Ectodermal cell (in vitro differentiated cells): ENCODE measurements at regions not wholly inside any gene's neighbourhood (a gene's known extent, or its start where the extent isn't known, plus 50 kb on each side); places are given as distances from the start of the nearest gene placed in this dataset.
"Not testable (repeated sequence)": the region's sequence is repeated elsewhere in the genome, so short reads cannot be mapped to it uniquely, and the experiment has no call there.

Experiments used
- H3K27ac ChIP-seq: 2 replicates; pipeline ENCODE4 v1.7.0; 2013; ENCODE audit warnings: mild to moderate bottlenecking, low read depth, low read length; ENCODE audit not compliant: insufficient read depth, poor library complexity, severe bottlenecking
- H3K27me3 ChIP-seq: 2 replicates; pipeline ENCODE4 v1.7.0; 2013; ENCODE audit warnings: mild to moderate bottlenecking, low read length; ENCODE audit not compliant: insufficient read depth, control insufficient read depth, poor library complexity, severe bottlenecking
- H3K36me3 ChIP-seq: one replicate; pipeline ENCODE4 v1.7.0; 2013; ENCODE audit warnings: low read length; ENCODE audit not compliant: control insufficient read depth, insufficient read depth
- H3K4me1 ChIP-seq: one replicate; pipeline ENCODE4 v1.7.0; 2013; ENCODE audit warnings: low read length; ENCODE audit not compliant: control insufficient read depth, insufficient read depth
- H3K4me3 ChIP-seq: 2 replicates; pipeline ENCODE4 v1.7.0; 2013; ENCODE audit warnings: low read depth, low read length, control low read depth; ENCODE audit not compliant: insufficient read depth
- H3K9me3 ChIP-seq: 2 replicates; pipeline ENCODE4 v1.7.0; 2013; ENCODE audit warnings: mild to moderate bottlenecking, low read length, moderate library complexity; ENCODE audit not compliant: control insufficient read depth
- WGBS, 2 experiments: methylation state at CpG; one replicate each; pipeline ENCODE4 v1.1.7; 2013; ENCODE audit warnings: missing lambda C conversion rate in 2 of 2; 5-methylcytosine and 5-hydroxymethylcytosine counted together

- WGBS, 2 experiments, result 92 to 93% methylated on average over 4 of the region's 4 CpGs
- Histone ChIP-seq H3K9me3 (no peaks in the 10 kb centered on the region), H3K36me3 (no peaks in the 10 kb centered on the region), H3K27me3 (no peaks in the 10 kb centered on the region), H3K4me1 (peaks cover 8% of the 10 kb centered on the region), H3K27ac (no peak overlapping the region), H3K4me3 (no peak overlapping the region)
These were observed 161.8 kb downstream of the NAA11 start for GRCh38 chr4:79163981-79164490.

GRCh38 chr4:79160962-79161361 lies 164.9 kb downstream of the NAA11 start:
- Histone ChIP-seq H3K36me3 (no peaks in the 10 kb centered on the region), H3K27ac (no peak overlapping the region), H3K27me3 (no peaks in the 10 kb centered on the region), H3K4me3 (no peak overlapping the region), H3K4me1 (peaks cover 8% of the 10 kb centered on the region), H3K9me3 (no peaks in the 10 kb centered on the region)
- WGBS, 2 experiments, result 96 to 97% methylated on average over 2 of the region's 2 CpGs

- H3K27me3 ChIP-seq, H3K9me3 ChIP-seq, H3K4me3 ChIP-seq, H3K36me3 ChIP-seq, H3K4me1 ChIP-seq, H3K27ac ChIP-seq: not testable (repeated sequence)
- WGBS, 2 experiments, result 81 to 98% methylated on average over 2 of the region's 2 CpGs
These were observed 167.2 kb downstream of the NAA11 start for GRCh38 chr4:79158705-79159104.

GRCh38 chr4:79155336-79155735 lies 170.5 kb downstream of the NAA11 start:
- no peak overlapping the region for H3K27ac ChIP-seq
- no peaks in the 10 kb centered on the region for H3K9me3 ChIP-seq
- H3K4me3 ChIP-seq, result no peak overlapping the region
- no peaks in the 10 kb centered on the region for H3K4me1 ChIP-seq
- 92% methylated on average over 2 to 3 of the region's 3 CpGs for WGBS, 2 experiments
- H3K27me3 ChIP-seq, result no peaks in the 10 kb centered on the region
- no peaks in the 10 kb centered on the region for H3K36me3 ChIP-seq

GRCh38 chr4:79150820-79151416 lies 174.9 kb downstream of the NAA11 start:
- Histone ChIP-seq H3K27ac (no peak overlapping the region), H3K4me3 (no peak overlapping the region), H3K36me3 (no peaks in the 10 kb centered on the region), H3K4me1 (no peaks in the 10 kb centered on the region), H3K9me3 (no peaks in the 10 kb centered on the region), H3K27me3 (no peaks in the 10 kb centered on the region)

- H3K36me3 ChIP-seq, result no peaks in the 10 kb centered on the region
- no peaks in the 10 kb centered on the region for H3K27me3 ChIP-seq
- H3K27ac ChIP-seq, result no peak overlapping the region
- WGBS, 2 experiments, result 80 to 100% methylated on average over 1 of the region's 2 CpGs
- H3K4me3 ChIP-seq, result no peak overlapping the region
- no peaks in the 10 kb centered on the region for H3K4me1 ChIP-seq
- no peaks in the 10 kb centered on the region for H3K9me3 ChIP-seq
These were observed 177.5 kb downstream of the NAA11 start for GRCh38 chr4:79148369-79148768.

GRCh38 chr4:79147251-79147650 lies 178.6 kb downstream of the NAA11 start:
- H3K9me3 ChIP-seq, result no peaks in the 10 kb centered on the region
- H3K4me1 ChIP-seq, result no peaks in the 10 kb centered on the region
- no peak overlapping the region for H3K27ac ChIP-seq
- 95 to 100% methylated on average over 1 of the region's 1 CpG for WGBS, 2 experiments
- no peak overlapping the region for H3K4me3 ChIP-seq
- H3K27me3 ChIP-seq, result no peaks in the 10 kb centered on the region
- H3K36me3 ChIP-seq, result no peaks in the 10 kb centered on the region

GRCh38 chr4:79141530-79141929 lies 184.3 kb downstream of the NAA11 start:
- no peak overlapping the region for H3K4me3 ChIP-seq
- no peaks in the 10 kb centered on the region for H3K27me3 ChIP-seq
- WGBS, 2 experiments, result 63 to 68% methylated on average over 3 of the region's 3 CpGs
- H3K9me3 ChIP-seq, result no peaks in the 10 kb centered on the region
- no peaks in the 10 kb centered on the region for H3K4me1 ChIP-seq
- no peak overlapping the region for H3K27ac ChIP-seq
- no peaks in the 10 kb centered on the region for H3K36me3 ChIP-seq

- Histone ChIP-seq H3K4me1 (no peaks in the 10 kb centered on the region), H3K27me3 (no peaks in the 10 kb centered on the region), H3K4me3 (no peak overlapping the region), H3K27ac (no peak overlapping the region), H3K36me3 (no peaks in the 10 kb centered on the region), H3K9me3 (no peaks in the 10 kb centered on the region)
These were observed 191.1 kb downstream of the NAA11 start for GRCh38 chr4:79134767-79135166.

- no peaks in the 10 kb centered on the region for H3K9me3 ChIP-seq
- H3K36me3 ChIP-seq, result no peaks in the 10 kb centered on the region
- 83 to 100% methylated on average over 1 of the region's 1 CpG for WGBS, 2 experiments
- no peaks in the 10 kb centered on the region for H3K4me1 ChIP-seq
- no peak overlapping the region for H3K27ac ChIP-seq
- no peak overlapping the region for H3K4me3 ChIP-seq
- H3K27me3 ChIP-seq, result no peaks in the 10 kb centered on the region
These were observed 193.0 kb downstream of the NAA11 start for GRCh38 chr4:79132826-79133225.

GRCh38 chr4:79121875-79122358 lies 182.7 kb upstream of the PAQR3 start:
- Histone ChIP-seq H3K4me1 (no peaks in the 10 kb centered on the region), H3K9me3 (no peaks in the 10 kb centered on the region), H3K27me3 (no peaks in the 10 kb centered on the region), H3K27ac (no peak overlapping the region), H3K4me3 (no peak overlapping the region), H3K36me3 (no peaks in the 10 kb centered on the region)
- WGBS, 2 experiments, result 96% methylated on average over 27 of the region's 27 CpGs
